GM23248 (cell line): ENCODE measurements at regions not wholly inside any gene's neighbourhood (a gene's known extent, or its start where the extent isn't known, plus 50 kb on each side); places are given as distances from the start of the nearest gene placed in this dataset.

Experiments
- EZH2 ChIP-seq: fragments of 200-600 bp; sonication (generic); IDR thresholded peaks from 2 replicates; pipeline ENCODE4 v1.6.1; 2018; ENCODE audit warnings: antibody characterized with exemption, mild to moderate bottlenecking; ENCODE audit not compliant: insufficient read depth, poor library complexity, severe bottlenecking
- EZH2phosphoT487 ChIP-seq: fragments of 200-600 bp; sonication (generic); IDR thresholded peaks from 2 replicates; pipeline ENCODE4 v1.6.1; 2018; ENCODE audit warnings: antibody characterized with exemption, moderate library complexity, mild to moderate bottlenecking, low read depth; ENCODE audit not compliant: insufficient read depth

DNA sequence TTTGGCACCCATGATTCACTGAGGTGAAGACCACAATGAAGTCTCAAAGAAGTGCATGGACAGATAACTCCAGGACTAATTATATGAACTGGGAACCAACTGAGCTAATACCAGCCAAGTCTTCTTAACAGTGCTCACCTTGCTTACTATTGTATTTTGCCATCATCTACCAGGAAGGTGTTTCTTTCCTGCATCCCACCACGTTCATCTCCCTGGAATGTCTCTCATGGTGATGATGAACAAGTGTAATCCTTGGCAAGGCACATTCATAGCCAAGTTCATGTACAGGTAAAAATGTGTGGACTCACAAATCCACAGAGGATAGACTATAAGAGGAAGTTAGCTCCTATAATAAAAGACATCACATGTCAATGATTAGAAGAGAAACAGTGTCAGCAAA, 489.1 kb downstream of the SMARCA1 start:
- TF ChIP-seq EZH2 (no peak), EZH2phosphoT487 (no peak)
